GM23338 (cell line): ENCODE measurements at regions not wholly inside any gene's neighbourhood (a gene's known extent, or its start where the extent isn't known, plus 50 kb on each side); places are given as distances from the start of the nearest gene placed in this dataset.

Experiments
- ATAC-seq: fragments of 200-7000 bp; cut with Tn5 transposase; 3 replicates; pipeline ENCODE4 v1.9.1; 2020
- DNase-seq: peaks from one replicate; pipeline ENCODE4 v3.0.0-alpha.2; 2015; ENCODE audit warnings: low spot score
- H2AFZ ChIP-seq: fragments of 200-600 bp; sonication (generic); 2 replicates; pipeline ENCODE4 v1.8.0; 2016; ENCODE audit warnings: antibody characterized with exemption, mild to moderate bottlenecking, moderate library complexity
- H3F3A ChIP-seq: fragments of 200-600 bp; sonication (generic); replicated peaks from 2 replicates; pipeline ENCODE4 v1.8.0; 2017; ENCODE audit warnings: antibody characterized with exemption, mixed run types, low read depth
- H3K27ac ChIP-seq: fragments of 200-600 bp; sonication (generic); 2 replicates; pipeline ENCODE4 v1.6.1; 2016; ENCODE audit warnings: low read depth
- H3K27me3 ChIP-seq: fragments of 200-600 bp; sonication (generic); 2 replicates; pipeline ENCODE4 v1.8.0; 2016; ENCODE audit warnings: mild to moderate bottlenecking, mixed run types, moderate library complexity; ENCODE audit not compliant: insufficient read depth
- H3K36me3 ChIP-seq: fragments of 200-600 bp; sonication (generic); 2 replicates; pipeline ENCODE4 v1.8.0; 2016; ENCODE audit warnings: mild to moderate bottlenecking; ENCODE audit not compliant: insufficient read depth
- H3K4me1 ChIP-seq: fragments of 200-600 bp; sonication (generic); 2 replicates; pipeline ENCODE4 v1.8.0; 2016; ENCODE audit warnings: mild to moderate bottlenecking, moderate library complexity; ENCODE audit not compliant: insufficient read depth
- H3K4me2 ChIP-seq: fragments of 200-600 bp; sonication (generic); 2 replicates; pipeline ENCODE4 v1.7.1; 2017; ENCODE audit warnings: mixed run types
- H3K4me3 ChIP-seq: fragments of 200-600 bp; sonication (generic); 2 replicates; pipeline ENCODE4 v1.6.1; 2016; ENCODE audit warnings: mixed run types
- H3K79me2 ChIP-seq: fragments of 200-600 bp; sonication (generic); replicated peaks from 2 replicates; pipeline ENCODE4 v1.8.0; 2017; ENCODE audit warnings: mild to moderate bottlenecking; ENCODE audit not compliant: insufficient read depth
- H3K9me2 ChIP-seq: fragments of 200-600 bp; sonication (generic); 2 replicates; pipeline ENCODE4 v1.8.0; 2017; ENCODE audit not compliant: insufficient read depth
- H4K20me1 ChIP-seq: fragments of 200-600 bp; sonication (generic); replicated peaks from 2 replicates; pipeline ENCODE4 v1.8.0; 2017; ENCODE audit warnings: mild to moderate bottlenecking; ENCODE audit not compliant: insufficient read depth
- H3K27ac Mint-ChIP-seq: 2 replicates; pipeline ENCODE4 v1.8.0; 2020; ENCODE audit warnings: inconsistent platforms, mild to moderate bottlenecking, moderate library complexity, mixed read lengths
- H3K27me3 Mint-ChIP-seq: 3 replicates; pipeline ENCODE4 v1.8.0; 2022; ENCODE audit warnings: low read depth, mild to moderate bottlenecking, moderate library complexity, mixed read lengths, inconsistent platforms; ENCODE audit not compliant: insufficient read depth, poor library complexity
- H3K36me3 Mint-ChIP-seq: 3 replicates; pipeline ENCODE4 v1.8.0; 2021; ENCODE audit warnings: low read depth, mild to moderate bottlenecking, inconsistent platforms, moderate library complexity, mixed read lengths
- H3K4me1 Mint-ChIP-seq: 3 replicates; pipeline ENCODE4 v1.8.0; 2020; ENCODE audit warnings: mild to moderate bottlenecking, inconsistent platforms, mixed read lengths
- H3K4me3 Mint-ChIP-seq: 3 replicates; pipeline ENCODE4 v1.8.0; 2021; ENCODE audit warnings: moderate library complexity, mild to moderate bottlenecking, inconsistent platforms, mixed read lengths
- H3K9me3 Mint-ChIP-seq: 3 replicates; pipeline ENCODE4 v1.8.0; 2020; ENCODE audit warnings: moderate library complexity, mild to moderate bottlenecking, inconsistent platforms, mixed read lengths
- CREB1 ChIP-seq: fragments of 250-450 bp; sonication (Bioruptor Pico); IDR thresholded peaks from 2 replicates; pipeline ENCODE4 v1.5.0; 2020; ENCODE audit warnings: low read depth, mild to moderate bottlenecking, moderate library complexity
- EZH2 ChIP-seq: fragments of 200-600 bp; sonication (generic); IDR thresholded peaks from one replicate; pipeline ENCODE4 v1.8.0; 2017; ENCODE audit warnings: antibody characterized with exemption, mild to moderate bottlenecking, low read depth; ENCODE audit not compliant: unreplicated experiment
- EZH2phosphoT487 ChIP-seq: fragments of 200-600 bp; sonication (generic); IDR thresholded peaks from one replicate; pipeline ENCODE4 v1.8.1; 2018; ENCODE audit warnings: antibody characterized with exemption; ENCODE audit not compliant: unreplicated experiment
- JUNB ChIP-seq: IDR thresholded peaks from one replicate; pipeline ENCODE4 v1.6.1; 2016; ENCODE audit warnings: antibody characterized with exemption; ENCODE audit not compliant: unreplicated experiment
- NANOG ChIP-seq: IDR thresholded peaks from 2 replicates; pipeline ENCODE4 v1.6.1; 2016; ENCODE audit warnings: antibody characterized with exemption, borderline replicate concordance
- TF ChIP-seq, protein P1 (sequence below), 2 experiments: fragments of 200-600 bp in 1 of 2; sonication (generic) in 1 of 2; conservative IDR thresholded peaks; 2 replicates each; pipeline versions ENCODE4 v1.5.1 to v1.6.1; 2016 to 2017; ENCODE audit warnings: antibody characterized with exemption in 2 of 2, low read depth in 2 of 2, mild to moderate bottlenecking in 2 of 2, moderate library complexity in 1 of 2
- TF ChIP-seq, protein P2 (sequence below): IDR thresholded peaks from one replicate; pipeline ENCODE4 v1.6.1; 2018; ENCODE audit warnings: antibody characterized with exemption; ENCODE audit not compliant: unreplicated experiment
- TF ChIP-seq, protein P3 (sequence below): IDR thresholded peaks from 2 replicates; pipeline ENCODE4 v1.6.1; 2016; ENCODE audit warnings: antibody characterized with exemption

DNA sequence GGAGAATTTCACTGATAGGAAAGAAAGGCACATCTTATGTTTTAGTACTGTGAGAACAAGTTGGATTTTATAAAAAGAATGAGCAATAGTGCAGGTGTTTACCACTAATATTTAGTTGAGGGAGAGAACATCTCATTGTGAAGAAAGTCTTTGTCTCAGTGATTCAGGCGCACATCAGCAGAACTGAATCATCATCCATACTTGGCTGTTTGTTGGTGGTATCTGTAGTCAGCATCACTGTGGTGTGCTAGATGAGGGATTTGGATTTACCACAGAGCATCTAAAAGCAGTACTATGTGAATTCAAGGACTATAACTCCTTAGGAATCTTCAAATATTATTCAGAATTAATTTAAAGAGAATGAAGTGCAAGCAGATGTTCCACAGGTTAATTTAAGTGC lies 1380.5 kb upstream of the ATXN8OS start:
- Mint-ChIP-seq H3K4me1 (peaks cover 5% of the 10 kb centered on the region; the same call in 2 of the 3 replicates), H3K27ac (no peak overlapping the region), H3K36me3 (no peaks in the 10 kb centered on the region; the same call in 2 of the 3 replicates), H3K27me3 (no peaks in the 10 kb centered on the region), H3K9me3 (no peaks in the 10 kb centered on the region), H3K4me3 (no peak overlapping the region)
- no peaks in the 10 kb centered on the region for H3F3A ChIP-seq
- H3K27ac ChIP-seq: no peak overlapping the region
- H3K79me2 ChIP-seq: no peaks in the 10 kb centered on the region
- no peak overlapping the region for H3K4me2 ChIP-seq
- TF ChIP-seq, protein P1, sequence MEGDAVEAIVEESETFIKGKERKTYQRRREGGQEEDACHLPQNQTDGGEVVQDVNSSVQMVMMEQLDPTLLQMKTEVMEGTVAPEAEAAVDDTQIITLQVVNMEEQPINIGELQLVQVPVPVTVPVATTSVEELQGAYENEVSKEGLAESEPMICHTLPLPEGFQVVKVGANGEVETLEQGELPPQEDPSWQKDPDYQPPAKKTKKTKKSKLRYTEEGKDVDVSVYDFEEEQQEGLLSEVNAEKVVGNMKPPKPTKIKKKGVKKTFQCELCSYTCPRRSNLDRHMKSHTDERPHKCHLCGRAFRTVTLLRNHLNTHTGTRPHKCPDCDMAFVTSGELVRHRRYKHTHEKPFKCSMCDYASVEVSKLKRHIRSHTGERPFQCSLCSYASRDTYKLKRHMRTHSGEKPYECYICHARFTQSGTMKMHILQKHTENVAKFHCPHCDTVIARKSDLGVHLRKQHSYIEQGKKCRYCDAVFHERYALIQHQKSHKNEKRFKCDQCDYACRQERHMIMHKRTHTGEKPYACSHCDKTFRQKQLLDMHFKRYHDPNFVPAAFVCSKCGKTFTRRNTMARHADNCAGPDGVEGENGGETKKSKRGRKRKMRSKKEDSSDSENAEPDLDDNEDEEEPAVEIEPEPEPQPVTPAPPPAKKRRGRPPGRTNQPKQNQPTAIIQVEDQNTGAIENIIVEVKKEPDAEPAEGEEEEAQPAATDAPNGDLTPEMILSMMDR (conservative IDR thresholded peaks at IDR 0.05; ENCODE audit: low read depth in 2 of 2): no peak
- TF ChIP-seq EZH2 (no peak), EZH2phosphoT487 (no peak), NANOG (no peak)
- TF ChIP-seq, protein P2, sequence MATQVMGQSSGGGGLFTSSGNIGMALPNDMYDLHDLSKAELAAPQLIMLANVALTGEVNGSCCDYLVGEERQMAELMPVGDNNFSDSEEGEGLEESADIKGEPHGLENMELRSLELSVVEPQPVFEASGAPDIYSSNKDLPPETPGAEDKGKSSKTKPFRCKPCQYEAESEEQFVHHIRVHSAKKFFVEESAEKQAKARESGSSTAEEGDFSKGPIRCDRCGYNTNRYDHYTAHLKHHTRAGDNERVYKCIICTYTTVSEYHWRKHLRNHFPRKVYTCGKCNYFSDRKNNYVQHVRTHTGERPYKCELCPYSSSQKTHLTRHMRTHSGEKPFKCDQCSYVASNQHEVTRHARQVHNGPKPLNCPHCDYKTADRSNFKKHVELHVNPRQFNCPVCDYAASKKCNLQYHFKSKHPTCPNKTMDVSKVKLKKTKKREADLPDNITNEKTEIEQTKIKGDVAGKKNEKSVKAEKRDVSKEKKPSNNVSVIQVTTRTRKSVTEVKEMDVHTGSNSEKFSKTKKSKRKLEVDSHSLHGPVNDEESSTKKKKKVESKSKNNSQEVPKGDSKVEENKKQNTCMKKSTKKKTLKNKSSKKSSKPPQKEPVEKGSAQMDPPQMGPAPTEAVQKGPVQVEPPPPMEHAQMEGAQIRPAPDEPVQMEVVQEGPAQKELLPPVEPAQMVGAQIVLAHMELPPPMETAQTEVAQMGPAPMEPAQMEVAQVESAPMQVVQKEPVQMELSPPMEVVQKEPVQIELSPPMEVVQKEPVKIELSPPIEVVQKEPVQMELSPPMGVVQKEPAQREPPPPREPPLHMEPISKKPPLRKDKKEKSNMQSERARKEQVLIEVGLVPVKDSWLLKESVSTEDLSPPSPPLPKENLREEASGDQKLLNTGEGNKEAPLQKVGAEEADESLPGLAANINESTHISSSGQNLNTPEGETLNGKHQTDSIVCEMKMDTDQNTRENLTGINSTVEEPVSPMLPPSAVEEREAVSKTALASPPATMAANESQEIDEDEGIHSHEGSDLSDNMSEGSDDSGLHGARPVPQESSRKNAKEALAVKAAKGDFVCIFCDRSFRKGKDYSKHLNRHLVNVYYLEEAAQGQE: no peak
- TF ChIP-seq, protein P3, sequence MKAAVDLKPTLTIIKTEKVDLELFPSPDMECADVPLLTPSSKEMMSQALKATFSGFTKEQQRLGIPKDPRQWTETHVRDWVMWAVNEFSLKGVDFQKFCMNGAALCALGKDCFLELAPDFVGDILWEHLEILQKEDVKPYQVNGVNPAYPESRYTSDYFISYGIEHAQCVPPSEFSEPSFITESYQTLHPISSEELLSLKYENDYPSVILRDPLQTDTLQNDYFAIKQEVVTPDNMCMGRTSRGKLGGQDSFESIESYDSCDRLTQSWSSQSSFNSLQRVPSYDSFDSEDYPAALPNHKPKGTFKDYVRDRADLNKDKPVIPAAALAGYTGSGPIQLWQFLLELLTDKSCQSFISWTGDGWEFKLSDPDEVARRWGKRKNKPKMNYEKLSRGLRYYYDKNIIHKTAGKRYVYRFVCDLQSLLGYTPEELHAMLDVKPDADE: no peak
- no peaks in the 10 kb centered on the region for H3K36me3 ChIP-seq
- no peaks in the 10 kb centered on the region for H4K20me1 ChIP-seq
- no peaks in the 10 kb centered on the region for H3K27me3 ChIP-seq
- ATAC-seq (no peak), DNase-seq (no peak)
- peaks cover 7% of the 10 kb centered on the region; the same call in 1 of the 2 replicates for H3K4me1 ChIP-seq
- no peak overlapping the region for H2AFZ ChIP-seq
- H3K4me3 ChIP-seq: no peak overlapping the region
- no peaks in the 10 kb centered on the region for H3K9me2 ChIP-seq

DNA sequence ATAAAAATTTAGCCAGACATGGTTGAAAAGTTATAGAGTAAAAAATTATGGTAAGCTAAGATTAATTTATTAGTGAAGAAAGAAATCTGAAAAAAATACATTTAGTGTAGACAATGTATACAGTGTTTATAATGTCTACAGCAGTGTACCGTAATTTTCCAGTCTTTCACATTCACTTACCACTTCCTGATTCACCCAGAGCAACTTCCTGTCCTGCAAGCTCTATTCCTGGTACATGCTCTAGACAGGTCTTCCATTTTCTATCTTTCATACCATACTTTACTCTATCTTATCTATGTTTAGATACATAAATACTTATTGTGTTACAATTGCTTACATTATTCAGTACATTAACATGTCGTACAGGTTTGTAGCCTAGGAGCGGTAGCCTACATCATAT lies 1387.8 kb upstream of the ATXN8OS start:
- Histone ChIP-seq H3K4me2 (no peak overlapping the region), H2AFZ (no peak overlapping the region), H3K4me3 (no peak overlapping the region), H3F3A (no peaks in the 10 kb centered on the region), H3K79me2 (no peaks in the 10 kb centered on the region), H3K27ac (no peak overlapping the region), H4K20me1 (no peaks in the 10 kb centered on the region), H3K27me3 (no peaks in the 10 kb centered on the region), H3K9me2 (no peaks in the 10 kb centered on the region), H3K36me3 (no peaks in the 10 kb centered on the region), H3K4me1 (peaks cover 21% of the 10 kb centered on the region)
- peaks cover 22% of the 10 kb centered on the region for H3K4me1 Mint-ChIP-seq
- H3K4me3 Mint-ChIP-seq: no peak overlapping the region
- no peak overlapping the region for H3K27ac Mint-ChIP-seq
- no peak for DNase-seq
- no peaks in the 10 kb centered on the region; the same call in 2 of the 3 replicates for H3K36me3 Mint-ChIP-seq
- no peaks in the 10 kb centered on the region for H3K9me3 Mint-ChIP-seq
- no peak for ATAC-seq
- H3K27me3 Mint-ChIP-seq: no peaks in the 10 kb centered on the region
- TF ChIP-seq JUNB (no peak), CREB1 (CRISPR knock-in tag) (no peak), NANOG (no peak)
- TF ChIP-seq, protein P3: no peak
- TF ChIP-seq, protein P1 (conservative IDR thresholded peaks at IDR 0.05; ENCODE audit: low read depth in 2 of 2): no peak
